HepG2 (cell line): ENCODE measurements at regions not wholly inside any gene's neighbourhood (a gene's known extent, or its start where the extent isn't known, plus 50 kb on each side); places are given as distances from the start of the nearest gene placed in this dataset.

Source experiments
- ATAC-seq: fragments of 200-7000 bp; cut with Tn5 transposase; 3 replicates; pipeline ENCODE4 v1.9.1; 2020; ENCODE audit warnings: mild to moderate bottlenecking, moderate library complexity
- BruUV-seq: library from RNA; stranded (reverse); fragments of 400-500 nt; replicated peaks from 2 replicates; lab custom pipeline; 2021; lab: Mats Ljungman, UMichigan
- CTCF ChIA-PET: fragments of 300-600 bp; formaldehyde crosslinking; extraction: SDS; loops from one replicate; lab custom pipeline; 2021; ENCODE audit warnings: low total read pairs, inconsistent platforms, low intra/inter-chr PET ratio; lab: Yijun Ruan, JAX
- POLR2A ChIA-PET: fragments of 350-600 bp; sonication (Branson Sonifier 250); formaldehyde crosslinking; loops from one replicate; lab custom pipeline; 2020; ENCODE audit warnings: antibody characterized with exemption, inconsistent platforms; lab: Yijun Ruan, JAX
- DNase-seq: peaks from one replicate; pipeline ENCODE4 v3.0.0-alpha.2; 2015; ENCODE audit warnings: low spot score
- FAIRE-seq: peaks from 3 replicates; lab custom pipeline; 2011; peaks lifted over from hg19 to GRCh38; lab: Jason Lieb, UNC
- H2AFZ ChIP-seq: one replicate; pipeline ENCODE4 v1.6.1; 2011; ENCODE audit warnings: low read length, inconsistent platforms
- H3K27ac ChIP-seq: fragments of 300-600 bp; 3 replicates; pipeline ENCODE4 v1.8.0; 2011; ENCODE audit warnings: mixed run types, mild to moderate bottlenecking, mixed read lengths, low read length, inconsistent platforms; ENCODE audit not compliant: insufficient read depth; ENCODE audit errors: extremely low read length
- H3K27me3 ChIP-seq, 2 experiments: fragments of 200-600 bp in 1 of 2; 2 replicates in 1 of 2; 3 replicates in 1 of 2; pipeline versions ENCODE4 v1.6.0 to v1.8.0; 2011; ENCODE audit warnings: low read length in 2 of 2, mild to moderate bottlenecking in 2 of 2, moderate library complexity in 2 of 2, inconsistent platforms in 1 of 2; ENCODE audit not compliant: insufficient read depth in 2 of 2, control insufficient read depth in 1 of 2
- H3K36me3 ChIP-seq, 2 experiments: fragments of 200-600 bp in 1 of 2; replicated peaks in 1 of 2; 2 replicates in 1 of 2; 3 replicates in 1 of 2; pipeline versions ENCODE4 v1.5.1 to v1.8.0; 2011; ENCODE audit warnings: low read length in 2 of 2, inconsistent platforms in 1 of 2; ENCODE audit not compliant: insufficient read depth in 2 of 2, control insufficient read depth in 1 of 2
- H3K4me1 ChIP-seq: 2 replicates; pipeline ENCODE4 v1.5.1; 2012; ENCODE audit warnings: low read length, inconsistent platforms; ENCODE audit not compliant: insufficient read depth
- H3K4me2 ChIP-seq: 2 replicates; pipeline ENCODE4 v1.6.0; 2011; ENCODE audit warnings: low read depth, low read length, inconsistent platforms
- H3K4me3 ChIP-seq, 3 experiments: fragments of 200-600 bp in 1 of 3; sonication (generic), shearing (Covaris generic) in 1 of 3; replicated peaks in 1 of 3; 2 replicates each; pipeline ENCODE4 v1.5.1; 2011 to 2016; ENCODE audit warnings: low read length in 3 of 3, inconsistent platforms in 2 of 3, low read depth in 2 of 3, mild to moderate bottlenecking in 2 of 3, control low read depth in 1 of 3, mixed read lengths in 1 of 3; ENCODE audit not compliant: insufficient read depth in 1 of 3
- H3K79me2 ChIP-seq: one replicate; pipeline ENCODE4 v1.6.1; 2011; ENCODE audit warnings: low read length, inconsistent platforms; ENCODE audit not compliant: insufficient read depth
- H3K9ac ChIP-seq: 2 replicates; pipeline ENCODE4 v1.6.0; 2011; ENCODE audit warnings: mild to moderate bottlenecking, low read depth, low read length, inconsistent platforms; ENCODE audit not compliant: insufficient read depth
- H3K9me3 ChIP-seq: 2 replicates; pipeline ENCODE4 v1.5.1; 2012; ENCODE audit warnings: mild to moderate bottlenecking, low read length
- H4K20me1 ChIP-seq: 2 replicates; pipeline ENCODE4 v1.6.0; 2011; ENCODE audit warnings: inconsistent platforms, mild to moderate bottlenecking, low read length, moderate library complexity; ENCODE audit not compliant: insufficient read depth
- ATF6 ChIP-seq: sonication (generic); formaldehyde crosslinking; conservative IDR thresholded peaks from 2 replicates; pipeline ENCODE4 v1.4.0; 2020; ENCODE audit warnings: missing genetic modification reagents
- DZIP1 ChIP-seq: sonication (generic); formaldehyde crosslinking; IDR thresholded peaks from 2 replicates; pipeline ENCODE4 v1.5.0; 2020; ENCODE audit warnings: mild to moderate bottlenecking, missing genetic modification reagents
- EZH2 ChIP-seq: conservative IDR thresholded peaks from 2 replicates; pipeline ENCODE4 v1.6.1; 2012; ENCODE audit warnings: mild to moderate bottlenecking, low read depth, low read length, moderate library complexity
- GATAD1 ChIP-seq: IDR thresholded peaks from 2 replicates; pipeline ENCODE4 v1.6.1; 2016; ENCODE audit warnings: missing genetic modification reagents, missing compliant biosample characterization
- GTF2F1 ChIP-seq: fragments of 150-350 bp; IDR thresholded peaks from 2 replicates; pipeline ENCODE4 v1.6.1; 2014; ENCODE audit warnings: low read length
- HNF4G ChIP-seq, 2 experiments: sonication (generic) in 1 of 2; formaldehyde crosslinking in 1 of 2; IDR thresholded peaks; 2 replicates each; pipeline versions ENCODE4 v1.4.0 to v1.6.1; 2011 to 2020; ENCODE audit warnings: borderline replicate concordance in 2 of 2, low read depth in 2 of 2, mild to moderate bottlenecking in 2 of 2, low read length in 1 of 2, missing genetic modification reagents in 1 of 2, moderate library complexity in 1 of 2
- RARA ChIP-seq: IDR thresholded peaks from 2 replicates; pipeline ENCODE4 v1.6.1; 2016; ENCODE audit warnings: missing genetic modification reagents, missing compliant biosample characterization
- RERE ChIP-seq: IDR thresholded peaks from 2 replicates; pipeline ENCODE4 v1.6.1; 2016; ENCODE audit warnings: low read depth, missing genetic modification reagents, missing compliant biosample characterization
- TOPORS ChIP-seq: sonication (generic); formaldehyde crosslinking; IDR thresholded peaks from 2 replicates; pipeline ENCODE4 v1.8.0; 2023; ENCODE audit warnings: mild to moderate bottlenecking, missing genetic modification reagents
- ZNF383 ChIP-seq: sonication (generic); formaldehyde crosslinking; IDR thresholded peaks from 2 replicates; pipeline ENCODE4 v1.4.0; 2020; ENCODE audit warnings: missing genetic modification reagents, mild to moderate bottlenecking, borderline replicate concordance
- ZNF619 ChIP-seq: sonication (generic); formaldehyde crosslinking; IDR thresholded peaks from 2 replicates; pipeline ENCODE4 v1.4.0; 2020; ENCODE audit warnings: mild to moderate bottlenecking, missing genetic modification reagents
- WGBS: methylation state at CpG from one replicate; pipeline ENCODE4 v1.1.6; 2017; ENCODE audit warnings: low lambda C conversion rate; 5-methylcytosine and 5-hydroxymethylcytosine counted together
- in situ Hi-C: cut with HindIII; loops from 2 replicates; pipeline ENCODE4 v1.10.0; 2017; ENCODE audit warnings: low pct_unique_long_range_greater_than_20kb; ENCODE audit not compliant: extremely low pct_ligation_motif_present
- intact Hi-C: fragments of 100-400 bp; cut with micrococcal nuclease; formaldehyde crosslinking; loops from one replicate; pipeline ENCODE4 v1.10.0; 2022; ENCODE audit not compliant: unreplicated experiment

- TF ChIP-seq GATAD1 (CRISPR knock-in tag) (no peak), RERE (CRISPR knock-in tag) (no peak), ZNF383 (no peak)
These were observed 349.3 kb downstream of the MFSD1 start (continued) for GRCh38 chr3:159151130-159151529.

GRCh38 chr3:159157275-159157674, 355.4 kb downstream of the MFSD1 start:
- ChIA-PET CTCF (no interaction called here), POLR2A (no interaction called here)
- no peak overlapping the region for H3K27ac ChIP-seq
- intact Hi-C loops (no loop called here), in situ Hi-C loops (no loop called here)
- no TSS peak for BruUV-seq
- no peaks in the 10 kb centered on the region for H3K4me1 ChIP-seq
- H3K9ac ChIP-seq = no peak overlapping the region
- no peak for ATAC-seq
- H2AFZ ChIP-seq = no peak overlapping the region
- H3K4me3 ChIP-seq = no peak overlapping the region
- no peaks in the 10 kb centered on the region for H3K36me3 ChIP-seq
- WGBS = 30% methylated on average over 2 of the region's 2 CpGs
- DNase-seq = no peak
- no peak for FAIRE-seq
- no peaks in the 10 kb centered on the region for H3K9me3 ChIP-seq
- no peaks in the 10 kb centered on the region for H3K79me2 ChIP-seq
- H3K4me2 ChIP-seq = no peak overlapping the region
- H3K27me3 ChIP-seq = no peaks in the 10 kb centered on the region
- H4K20me1 ChIP-seq = no peaks in the 10 kb centered on the region
- TF ChIP-seq DZIP1 (CRISPR knock-in tag) (no peak), EZH2 (no peak), RARA (no peak), ATF6 (CRISPR knock-in tag) (no peak), GTF2F1 (no peak), HNF4G (IDR thresholded peaks at IDR 0.05; ENCODE audit: borderline replicate concordance, low read depth, low read length) (no peak), HNF4G (CRISPR knock-in tag; IDR thresholded peaks at IDR 0.05; ENCODE audit: borderline replicate concordance, low read depth) (no peak), ZNF619 (CRISPR knock-in tag) (no peak), TOPORS (CRISPR knock-in tag) (no peak)
